SK-N-SH (cell line): ENCODE measurements at regions not wholly inside any gene's neighbourhood (a gene's known extent, or its start where the extent isn't known, plus 50 kb on each side); places are given as distances from the start of the nearest gene placed in this dataset.

Source experiments
- CTCF ChIP-seq: fragments of 200-600 bp; sonication (generic); IDR thresholded peaks from 2 replicates; pipeline ENCODE4 v1.6.1; 2017; ENCODE audit warnings: antibody characterized with exemption, mild to moderate bottlenecking, moderate library complexity
- EP300 ChIP-seq, 2 experiments: IDR thresholded peaks; 2 replicates each; pipeline versions ENCODE4 v1.4.0 to v1.6.1; 2012; ENCODE audit warnings: borderline replicate concordance in 1 of 2, low read depth in 1 of 2, low read length in 1 of 2
- EZH2phosphoT487 ChIP-seq: fragments of 200-600 bp; sonication (generic); IDR thresholded peaks from 2 replicates; pipeline ENCODE4 v1.6.1; 2017; ENCODE audit warnings: low read depth, mixed run types, mild to moderate bottlenecking, antibody characterized with exemption, moderate library complexity, borderline replicate concordance
- FOXJ3 ChIP-seq: sonication (generic); formaldehyde crosslinking; IDR thresholded peaks from 2 replicates; pipeline ENCODE4 v1.5.1; 2020; ENCODE audit warnings: mild to moderate bottlenecking, missing genetic modification reagents
- GABPA ChIP-seq: IDR thresholded peaks from 2 replicates; pipeline ENCODE4 v1.4.0; 2012; ENCODE audit warnings: low read depth, mild to moderate bottlenecking
- MEF2A ChIP-seq: IDR thresholded peaks from 2 replicates; pipeline ENCODE4 v1.4.0; 2012; ENCODE audit warnings: low read depth, borderline replicate concordance
- POLR2AphosphoS5 ChIP-seq: IDR thresholded peaks from 2 replicates; pipeline ENCODE4 v1.6.1; 2012; ENCODE audit warnings: low read depth, low read length
- RCOR1 ChIP-seq: fragments of 150-350 bp; IDR thresholded peaks from 2 replicates; pipeline ENCODE4 v1.6.1; 2017; ENCODE audit warnings: antibody characterized with exemption, low read length
- RXRA ChIP-seq: IDR thresholded peaks from 2 replicates; pipeline ENCODE4 v1.4.0; 2012; ENCODE audit warnings: low read depth, mild to moderate bottlenecking, borderline replicate concordance

DNA sequence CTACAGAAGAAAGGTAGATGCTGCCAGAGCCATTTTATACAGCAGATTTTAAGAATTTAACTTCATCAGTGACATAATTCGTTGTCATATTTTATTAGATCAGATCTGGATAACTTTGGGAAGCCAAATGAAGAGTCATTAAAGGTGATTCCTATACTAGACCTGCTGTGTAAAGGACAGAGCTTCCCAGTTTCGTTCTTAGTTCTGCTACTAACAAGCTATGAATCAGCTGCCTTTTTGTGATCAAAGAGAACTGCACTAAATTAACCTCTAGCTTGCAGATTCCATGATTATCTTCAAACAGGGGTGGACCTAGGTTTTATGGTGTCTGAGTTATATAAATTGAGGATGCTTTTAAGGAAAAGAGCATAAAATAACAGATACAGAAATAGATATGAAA is 926.5 kb upstream of the ACVR2A start:
- TF ChIP-seq FOXJ3 (no peak), RCOR1 (no peak), CTCF (no peak), POLR2AphosphoS5 (no peak), EZH2phosphoT487 (no peak), GABPA (no peak), MEF2A (no peak), RXRA (no peak), EP300 (IDR thresholded peaks at IDR 0.05; ENCODE audit: borderline replicate concordance in 1 of 2, low read depth in 1 of 2, low read length in 1 of 2) (no peak)
